ENCODE measurements at regions not wholly inside any gene's neighbourhood (a gene's known extent, or its start where the extent isn't known, plus 50 kb on each side); places are given as distances from the start of the nearest gene placed in this dataset.

- TF ChIP-seq YY1 (IDR thresholded peaks at IDR 0.05; ENCODE audit: extremely low read depth, insufficient replicate concordance, low read depth, low read length) = no peak
- TF ChIP-seq CTCF (IDR thresholded peaks at IDR 0.05 in 2 of 3, conservative IDR thresholded peaks at IDR 0.05 in 1 of 3; ENCODE audit: borderline replicate concordance in 1 of 3, insufficient read depth in 1 of 3, low read depth in 2 of 3, low read length in 2 of 3) = no peak
- no peak for TF ChIP-seq EZH2phosphoT487 (IDR thresholded peaks at IDR 0.05; ENCODE audit: borderline replicate concordance)
- TF ChIP-seq EZH2 (IDR thresholded peaks at IDR 0.05) = no peak
- TF ChIP-seq REST (IDR thresholded peaks at IDR 0.05; ENCODE audit: low read depth) = no peak
- no peak for TF ChIP-seq POLR2AphosphoS5 (IDR thresholded peaks at IDR 0.05; ENCODE audit: low read depth, low read length)
- no peak for TF ChIP-seq RAD21 (IDR thresholded peaks at IDR 0.05; ENCODE audit: low read depth)
- no peak for TF ChIP-seq CEBPB (IDR thresholded peaks at IDR 0.05; ENCODE audit: low read depth)
- no peak for TF ChIP-seq TCF7L2 (IDR thresholded peaks at IDR 0.05; ENCODE audit: borderline replicate concordance, extremely low read depth, insufficient read depth, insufficient read length)
- no peak for TF ChIP-seq MAX (IDR thresholded peaks at IDR 0.05)
- no peak for TF ChIP-seq ZNF274 (IDR thresholded peaks at IDR 0.05; ENCODE audit: low read depth, low read length)
- no peak for TF ChIP-seq ZFX (IDR thresholded peaks at IDR 0.05)
- TF ChIP-seq, protein P1, sequence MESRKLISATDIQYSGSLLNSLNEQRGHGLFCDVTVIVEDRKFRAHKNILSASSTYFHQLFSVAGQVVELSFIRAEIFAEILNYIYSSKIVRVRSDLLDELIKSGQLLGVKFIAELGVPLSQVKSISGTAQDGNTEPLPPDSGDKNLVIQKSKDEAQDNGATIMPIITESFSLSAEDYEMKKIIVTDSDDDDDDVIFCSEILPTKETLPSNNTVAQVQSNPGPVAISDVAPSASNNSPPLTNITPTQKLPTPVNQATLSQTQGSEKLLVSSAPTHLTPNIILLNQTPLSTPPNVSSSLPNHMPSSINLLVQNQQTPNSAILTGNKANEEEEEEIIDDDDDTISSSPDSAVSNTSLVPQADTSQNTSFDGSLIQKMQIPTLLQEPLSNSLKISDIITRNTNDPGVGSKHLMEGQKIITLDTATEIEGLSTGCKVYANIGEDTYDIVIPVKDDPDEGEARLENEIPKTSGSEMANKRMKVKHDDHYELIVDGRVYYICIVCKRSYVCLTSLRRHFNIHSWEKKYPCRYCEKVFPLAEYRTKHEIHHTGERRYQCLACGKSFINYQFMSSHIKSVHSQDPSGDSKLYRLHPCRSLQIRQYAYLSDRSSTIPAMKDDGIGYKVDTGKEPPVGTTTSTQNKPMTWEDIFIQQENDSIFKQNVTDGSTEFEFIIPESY (IDR thresholded peaks at IDR 0.05; ENCODE audit: extremely low read depth, insufficient replicate concordance, low read length) = no peak
These were observed 101.0 kb upstream of the KCNMA1 start for GRCh38 chr10:77738496-77739158.
